D721Med (cell line): ENCODE measurements at regions not wholly inside any gene's neighbourhood (a gene's known extent, or its start where the extent isn't known, plus 50 kb on each side); places are given as distances from the start of the nearest gene placed in this dataset.

Experiments used
- DNase-seq: peaks from one replicate; pipeline ENCODE4 v3.0.0; 2011; ENCODE audit warnings: low spot score; ENCODE audit not compliant: insufficient read length
- FAIRE-seq: peaks from 2 replicates; lab custom pipeline; 2011; peaks lifted over from hg19 to GRCh38; lab: Jason Lieb, UNC
- TF ChIP-seq, protein P1 (sequence below): IDR thresholded peaks from 2 replicates; pipeline ENCODE4 v1.5.1; 2012; ENCODE audit warnings: mild to moderate bottlenecking, control low read depth; ENCODE audit not compliant: insufficient read depth; ENCODE audit errors: missing control alignments

DNA sequence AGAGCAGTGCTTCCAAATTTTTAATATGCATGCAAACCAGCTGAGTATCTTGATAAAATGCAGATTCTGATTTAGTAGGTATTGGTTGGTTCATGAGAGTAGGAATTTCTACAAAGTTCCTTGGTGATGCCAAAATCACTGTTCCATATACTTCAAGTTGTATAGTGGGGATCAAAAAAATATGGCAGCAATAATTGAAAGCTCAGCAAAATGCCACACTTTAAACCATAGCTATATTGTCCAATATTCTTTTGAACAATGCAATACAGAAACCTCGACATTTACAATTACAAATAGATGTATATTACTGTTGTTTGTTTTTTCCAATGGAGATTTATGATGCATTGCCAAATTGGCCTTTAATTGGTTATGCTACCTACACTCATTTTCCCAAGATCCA, 55.7 kb upstream of the NCAM2 start:
- no peak for FAIRE-seq

DNA sequence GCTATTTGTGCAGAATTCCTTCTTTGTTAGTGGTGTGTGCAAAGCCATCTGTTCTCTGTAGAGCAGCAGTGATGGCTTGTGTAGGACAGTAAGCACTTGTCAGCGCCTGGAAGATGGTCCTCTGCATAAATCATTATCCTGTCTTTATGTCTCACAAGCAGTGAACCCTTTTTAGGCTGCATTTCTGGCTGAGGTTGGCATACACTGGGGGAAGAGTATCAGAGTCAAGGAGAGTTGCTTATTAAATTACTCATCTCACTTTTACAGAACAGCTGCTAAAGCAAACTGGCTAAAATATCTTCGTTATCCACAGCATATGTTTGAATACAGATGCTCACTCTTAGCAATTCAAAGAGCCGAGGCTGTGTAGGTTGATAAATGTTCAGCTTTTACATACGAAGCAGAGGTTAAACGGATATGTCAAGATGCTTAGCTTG, 54.6 kb upstream of the NCAM2 start:
- TF ChIP-seq, protein P1, sequence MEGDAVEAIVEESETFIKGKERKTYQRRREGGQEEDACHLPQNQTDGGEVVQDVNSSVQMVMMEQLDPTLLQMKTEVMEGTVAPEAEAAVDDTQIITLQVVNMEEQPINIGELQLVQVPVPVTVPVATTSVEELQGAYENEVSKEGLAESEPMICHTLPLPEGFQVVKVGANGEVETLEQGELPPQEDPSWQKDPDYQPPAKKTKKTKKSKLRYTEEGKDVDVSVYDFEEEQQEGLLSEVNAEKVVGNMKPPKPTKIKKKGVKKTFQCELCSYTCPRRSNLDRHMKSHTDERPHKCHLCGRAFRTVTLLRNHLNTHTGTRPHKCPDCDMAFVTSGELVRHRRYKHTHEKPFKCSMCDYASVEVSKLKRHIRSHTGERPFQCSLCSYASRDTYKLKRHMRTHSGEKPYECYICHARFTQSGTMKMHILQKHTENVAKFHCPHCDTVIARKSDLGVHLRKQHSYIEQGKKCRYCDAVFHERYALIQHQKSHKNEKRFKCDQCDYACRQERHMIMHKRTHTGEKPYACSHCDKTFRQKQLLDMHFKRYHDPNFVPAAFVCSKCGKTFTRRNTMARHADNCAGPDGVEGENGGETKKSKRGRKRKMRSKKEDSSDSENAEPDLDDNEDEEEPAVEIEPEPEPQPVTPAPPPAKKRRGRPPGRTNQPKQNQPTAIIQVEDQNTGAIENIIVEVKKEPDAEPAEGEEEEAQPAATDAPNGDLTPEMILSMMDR: no peak
- FAIRE-seq: peak; percentile 76
- DNase-seq: no peak

More for the DNA sequence above, 55.7 kb upstream of the NCAM2 start:
- no peak for DNase-seq
- TF ChIP-seq, protein P1: no peak

DNA sequence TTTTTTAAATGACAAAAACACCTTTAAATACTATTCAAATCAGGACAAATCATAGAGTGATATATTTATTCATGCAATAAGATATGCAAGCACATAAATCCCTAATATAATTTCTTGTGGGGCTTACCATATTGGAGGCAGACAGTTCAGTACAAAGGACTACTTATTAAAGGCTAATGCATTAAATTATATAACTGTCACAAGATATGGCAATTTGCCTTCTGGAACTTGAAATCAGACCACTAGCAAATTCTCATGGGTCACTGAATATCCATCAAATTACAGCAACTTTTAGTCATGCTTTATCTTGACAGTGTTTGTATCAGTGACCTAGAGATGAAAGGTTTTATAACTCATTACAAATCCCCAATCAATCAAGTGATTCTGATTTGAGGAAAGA, 54.1 kb upstream of the NCAM2 start:
- TF ChIP-seq, protein P1: no peak
- no peak for DNase-seq
- no peak for FAIRE-seq

DNA sequence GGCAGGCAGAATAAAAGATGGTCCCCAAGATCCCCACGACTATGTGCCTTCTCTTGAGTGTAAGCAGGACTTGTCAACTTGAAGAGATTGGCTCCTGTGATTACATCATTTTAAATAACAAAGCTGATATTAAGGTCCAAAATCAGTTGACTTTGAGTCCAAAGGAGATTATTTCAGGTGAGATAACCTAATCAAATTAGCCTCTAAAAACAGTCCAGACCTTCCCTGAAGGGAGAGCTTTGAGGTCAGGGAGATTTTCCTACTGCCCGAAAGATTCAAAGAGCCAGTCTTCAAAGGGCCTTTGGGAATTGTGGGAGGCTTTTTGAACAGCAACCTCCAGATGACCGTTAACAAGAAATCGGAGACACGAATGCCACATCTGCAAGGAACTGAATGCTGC, 51.5 kb upstream of the NCAM2 start:
- DNase-seq: no peak
- TF ChIP-seq, protein P1: no peak

More for the DNA sequence above, 51.5 kb upstream of the NCAM2 start:
- no peak for FAIRE-seq
